Mucosa of rectum (tissue), 2 donors: ENCODE measurements at regions not wholly inside any gene's neighbourhood (a gene's known extent, or its start where the extent isn't known, plus 50 kb on each side); places are given as distances from the start of the nearest gene placed in this dataset.
A peak's percentile ranks its signal among the peaks of the same experiment; 100 is the strongest.

Experiments
- H3K27ac ChIP-seq, 2 donors: one replicate each; pipeline ENCODE4 v1.7.0; 2013; ENCODE audit warnings: inconsistent platforms in 2 of 2, low read depth in 2 of 2, low read length in 2 of 2
- H3K27me3 ChIP-seq, 2 donors: one replicate each; pipeline ENCODE4 v1.7.0; 2013; ENCODE audit warnings: low read length in 2 of 2; ENCODE audit not compliant: control insufficient read depth in 2 of 2, insufficient read depth in 2 of 2
- H3K36me3 ChIP-seq, 2 donors: one replicate each; pipeline ENCODE4 v1.7.0; 2013; ENCODE audit warnings: low read length in 2 of 2; ENCODE audit not compliant: control insufficient read depth in 2 of 2, insufficient read depth in 2 of 2
- H3K4me1 ChIP-seq, 2 donors: one replicate each; pipeline ENCODE4 v1.7.0; 2013; ENCODE audit warnings: low read length in 2 of 2, mild to moderate bottlenecking in 1 of 2; ENCODE audit not compliant: control insufficient read depth in 2 of 2, insufficient read depth in 2 of 2
- H3K4me3 ChIP-seq, 2 donors: one replicate each; pipeline ENCODE4 v1.7.0; 2013; ENCODE audit warnings: low read length in 2 of 2
- H3K9ac ChIP-seq, 2 donors: one replicate each; pipeline ENCODE4 v1.7.0; 2013; ENCODE audit warnings: low read length in 2 of 2, low read depth in 1 of 2, mild to moderate bottlenecking in 1 of 2
- H3K9me3 ChIP-seq, 2 donors: one replicate each; pipeline ENCODE4 v1.7.0; 2013; ENCODE audit warnings: low read length in 2 of 2; ENCODE audit not compliant: control insufficient read depth in 2 of 2
- donor health status: healthy.
- donor health status: Normal muscosa, but diverticular disease.

GRCh38 chr18:75358928-75359327 lies 68.6 kb downstream of the SMIM21 start:
- Histone ChIP-seq H3K9ac (no peak overlapping the region), H3K36me3 (no peaks in the 10 kb centered on the region), H3K27me3 (peaks cover 0 to 2% of the 10 kb centered on the region in 2 donors), H3K4me3 (no peak overlapping the region), H3K27ac (no peak overlapping the region), H3K4me1 (no peaks in the 10 kb centered on the region), H3K9me3 (peaks cover 0 to 4% of the 10 kb centered on the region in 2 donors)

- Histone ChIP-seq H3K9me3 (peaks cover 3 to 8% of the 10 kb centered on the region in 2 donors), H3K4me3 (no peak overlapping the region), H3K9ac (no peak overlapping the region), H3K4me1 (peaks cover 3 to 12% of the 10 kb centered on the region in 2 donors), H3K27me3 (no peaks in the 10 kb centered on the region), H3K27ac (no peak overlapping the region), H3K36me3 (no peaks in the 10 kb centered on the region)
These were observed 74.1 kb downstream of the SMIM21 start for GRCh38 chr18:75353357-75353756.

GRCh38 chr18:75351409-75351808 lies 76.1 kb downstream of the SMIM21 start:
- Histone ChIP-seq H3K27ac (peak overlapping the region; percentile 52 to 78), H3K4me1 (peaks cover 3 to 12% of the 10 kb centered on the region in 2 donors), H3K27me3 (no peaks in the 10 kb centered on the region), H3K36me3 (no peaks in the 10 kb centered on the region), H3K4me3 (no peak overlapping the region), H3K9ac (no peak overlapping the region), H3K9me3 (peaks cover 3 to 8% of the 10 kb centered on the region in 2 donors)

DNA sequence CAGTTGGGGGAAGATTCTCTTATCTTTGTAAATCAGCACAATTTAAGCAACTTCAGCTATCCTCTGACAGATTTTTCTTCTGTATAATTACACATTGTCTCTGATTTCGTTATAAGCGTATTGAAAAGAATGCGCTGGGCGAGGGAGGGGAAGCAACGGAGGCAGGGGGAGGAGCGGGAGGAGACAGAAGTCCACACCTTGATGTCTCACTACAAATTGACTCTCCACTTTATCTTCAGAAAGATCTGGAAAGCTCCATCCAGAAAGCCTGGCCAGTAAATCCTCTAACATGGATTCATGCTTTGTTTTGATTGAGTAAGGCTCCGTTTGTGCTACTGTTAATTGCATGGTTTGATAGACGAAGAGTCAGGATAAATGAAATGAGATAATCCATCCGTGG lies 76.6 kb downstream of the SMIM21 start:
- Histone ChIP-seq H3K36me3 (no peaks in the 10 kb centered on the region), H3K9ac (no peak overlapping the region), H3K4me3 (peak overlapping the region; percentile 23 to 43), H3K9me3 (peaks cover 3 to 8% of the 10 kb centered on the region in 2 donors), H3K4me1 (peaks cover 3 to 12% of the 10 kb centered on the region in 2 donors), H3K27me3 (no peaks in the 10 kb centered on the region), H3K27ac (peak overlapping the region; percentile 52 to 78)

DNA sequence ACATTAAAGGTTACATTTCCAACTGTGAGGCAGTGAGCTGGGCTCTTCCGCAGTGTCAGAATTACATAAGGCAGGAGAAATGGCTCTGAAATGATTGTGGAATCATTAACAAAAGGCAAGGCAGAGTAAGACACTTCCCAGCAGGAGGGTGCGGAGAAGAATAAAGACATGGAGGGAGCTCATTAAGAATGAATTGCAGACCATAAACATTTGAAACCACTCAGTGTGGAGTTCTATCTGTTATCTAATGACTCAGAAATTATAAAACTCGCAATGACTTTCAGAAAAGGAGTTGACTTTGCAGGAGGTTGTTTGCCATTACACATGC lies 77.0 kb downstream of the SMIM21 start:
- Histone ChIP-seq H3K27ac (peak overlapping the region; percentile 64 to 78), H3K4me1 (peaks cover 3 to 12% of the 10 kb centered on the region in 2 donors), H3K4me3 (peak overlapping the region in 1 of 2 donors; percentile 23), H3K9me3 (peaks cover 3 to 8% of the 10 kb centered on the region in 2 donors), H3K9ac (no peak overlapping the region), H3K27me3 (no peaks in the 10 kb centered on the region), H3K36me3 (no peaks in the 10 kb centered on the region)

GRCh38 chr18:75349668-75350511 lies 77.6 kb downstream of the SMIM21 start:
- Histone ChIP-seq H3K36me3 (no peaks in the 10 kb centered on the region), H3K27ac (peak overlapping the region; percentile 64 to 75), H3K27me3 (no peaks in the 10 kb centered on the region), H3K9me3 (peaks cover 3 to 8% of the 10 kb centered on the region in 2 donors), H3K9ac (peak overlapping the region in 1 of 2 donors; percentile 30), H3K4me1 (peaks cover 3 to 12% of the 10 kb centered on the region in 2 donors), H3K4me3 (no peak overlapping the region)

- no peaks in the 10 kb centered on the region for H3K27me3 ChIP-seq
- H3K4me3 ChIP-seq, result no peak overlapping the region
- peaks cover 3 to 12% of the 10 kb centered on the region in 2 donors for H3K4me1 ChIP-seq
- no peaks in the 10 kb centered on the region for H3K36me3 ChIP-seq
- H3K27ac ChIP-seq, result no peak overlapping the region
- no peak overlapping the region for H3K9ac ChIP-seq
- no peaks in the 10 kb centered on the region for H3K9me3 ChIP-seq
These were observed 80.8 kb downstream of the SMIM21 start for GRCh38 chr18:75346671-75347070.

- Histone ChIP-seq H3K36me3 (no peaks in the 10 kb centered on the region), H3K9ac (no peak overlapping the region), H3K4me3 (no peak overlapping the region), H3K4me1 (no peaks in the 10 kb centered on the region), H3K27me3 (no peaks in the 10 kb centered on the region), H3K9me3 (no peaks in the 10 kb centered on the region), H3K27ac (no peak overlapping the region)
These were observed 82.9 kb downstream of the SMIM21 start for GRCh38 chr18:75344615-75345014.

DNA sequence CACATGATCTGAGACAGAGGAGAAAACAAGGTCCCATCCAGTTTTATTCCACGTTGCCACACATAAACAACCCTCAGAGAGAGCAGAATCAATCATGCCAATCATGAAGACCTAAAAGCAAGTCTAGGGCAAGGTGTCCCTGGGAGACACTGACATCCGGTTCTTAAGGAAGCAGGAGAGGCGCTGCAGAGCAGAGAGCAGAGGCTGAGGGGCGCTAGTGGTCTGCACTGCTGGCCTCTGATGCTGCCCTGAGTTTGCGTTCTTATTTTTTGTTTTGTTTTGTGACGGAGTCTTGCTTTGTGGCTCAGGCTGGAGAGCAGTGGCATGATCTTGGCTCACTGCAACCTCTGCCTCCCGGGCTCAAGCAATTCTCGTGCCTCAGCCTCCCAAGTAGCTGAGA lies 83.3 kb downstream of the SMIM21 start:
- Histone ChIP-seq H3K4me3 (no peak overlapping the region), H3K36me3 (no peaks in the 10 kb centered on the region), H3K9ac (no peak overlapping the region), H3K4me1 (no peaks in the 10 kb centered on the region), H3K27ac (no peak overlapping the region), H3K9me3 (no peaks in the 10 kb centered on the region), H3K27me3 (no peaks in the 10 kb centered on the region)

DNA sequence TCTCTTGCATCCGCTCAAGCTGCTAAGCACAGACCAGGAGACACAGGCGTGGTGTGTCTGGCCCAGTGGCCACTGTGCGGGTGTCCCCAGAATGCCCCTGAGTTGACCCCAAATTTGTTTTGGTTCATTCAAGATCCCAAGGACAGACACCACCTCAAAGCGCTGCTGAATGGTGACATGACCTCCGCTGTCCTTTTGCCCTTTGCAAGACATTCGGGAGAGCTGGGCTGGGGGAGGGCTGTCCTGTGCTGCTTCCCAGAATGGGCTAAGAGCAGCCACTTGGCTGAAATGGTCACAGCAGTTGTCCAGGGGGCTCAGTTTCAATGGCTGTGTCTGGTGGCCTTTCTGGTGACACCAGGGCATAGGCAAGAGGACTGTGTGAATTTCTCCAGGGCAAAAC lies 84.1 kb downstream of the SMIM21 start:
- Histone ChIP-seq H3K9me3 (no peaks in the 10 kb centered on the region), H3K36me3 (no peaks in the 10 kb centered on the region), H3K4me1 (no peaks in the 10 kb centered on the region), H3K27ac (no peak overlapping the region), H3K27me3 (no peaks in the 10 kb centered on the region), H3K4me3 (no peak overlapping the region), H3K9ac (no peak overlapping the region)
